ENCODE measurements at regions not wholly inside any gene's neighbourhood (a gene's known extent, or its start where the extent isn't known, plus 50 kb on each side); places are given as distances from the start of the nearest gene placed in this dataset.
"Not testable (repeated sequence)": the region's sequence is repeated elsewhere in the genome, so short reads cannot be mapped to it uniquely, and the experiment has no call there.

DNA sequence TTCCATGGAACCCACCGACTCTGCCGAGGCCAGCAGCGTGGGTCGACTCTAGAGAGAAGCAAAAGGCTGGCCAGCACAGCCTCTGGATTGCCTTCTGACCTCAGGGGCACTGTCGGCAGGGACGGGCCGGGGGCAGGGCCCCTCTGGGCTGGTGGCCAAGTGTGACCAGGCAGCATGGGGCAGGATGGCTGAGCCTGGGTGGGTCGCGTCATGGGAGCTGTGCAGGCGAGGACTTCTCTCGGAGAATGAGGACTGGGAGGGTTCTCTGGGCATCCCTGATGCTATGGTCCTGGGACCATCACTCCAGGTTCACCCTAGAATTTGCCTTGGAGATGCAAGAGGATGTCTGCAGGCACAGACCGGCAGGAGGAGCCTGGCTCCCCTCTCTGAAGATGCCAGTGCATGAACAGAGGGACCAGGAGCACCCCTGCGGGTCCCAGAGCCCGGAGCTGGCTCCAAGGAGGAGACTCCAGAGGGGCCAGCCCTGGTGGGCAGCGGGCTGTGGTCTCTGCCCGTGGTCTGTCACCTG is 289.2 kb downstream of the NDUFA10 start:
- H3K4me1 ChIP-seq, result peaks cover 0 to 17% (median 10%) of the 10 kb centered on the region in 10 experiments; a peak in 11 of 20 replicates
- no peak overlapping the region for H3K27ac ChIP-seq
- no peaks in the 10 kb centered on the region for H3K27me3 ChIP-seq
- H3K9ac ChIP-seq, result no peak overlapping the region
- H4K20me1 ChIP-seq, result no peaks in the 10 kb centered on the region
- H3K4me2 ChIP-seq, result peak overlapping the region in 3 of 11 experiments; percentile 26 to 31 (median 29); a peak in 6 of 22 replicates
- no peak for TF ChIP-seq Cebpa-rat (IDR thresholded peaks at IDR 0.05)
- no peaks in the 10 kb centered on the region; a peak in 2 of 22 replicates for H3K36me3 ChIP-seq
- peaks cover 8 to 25% (median 12%) of the 10 kb centered on the region in 11 experiments; a peak in 20 of 22 replicates for H3K9me3 ChIP-seq (replicated peaks in 1 of 11)
- H3K4me3 ChIP-seq, result no peak overlapping the region

DNA sequence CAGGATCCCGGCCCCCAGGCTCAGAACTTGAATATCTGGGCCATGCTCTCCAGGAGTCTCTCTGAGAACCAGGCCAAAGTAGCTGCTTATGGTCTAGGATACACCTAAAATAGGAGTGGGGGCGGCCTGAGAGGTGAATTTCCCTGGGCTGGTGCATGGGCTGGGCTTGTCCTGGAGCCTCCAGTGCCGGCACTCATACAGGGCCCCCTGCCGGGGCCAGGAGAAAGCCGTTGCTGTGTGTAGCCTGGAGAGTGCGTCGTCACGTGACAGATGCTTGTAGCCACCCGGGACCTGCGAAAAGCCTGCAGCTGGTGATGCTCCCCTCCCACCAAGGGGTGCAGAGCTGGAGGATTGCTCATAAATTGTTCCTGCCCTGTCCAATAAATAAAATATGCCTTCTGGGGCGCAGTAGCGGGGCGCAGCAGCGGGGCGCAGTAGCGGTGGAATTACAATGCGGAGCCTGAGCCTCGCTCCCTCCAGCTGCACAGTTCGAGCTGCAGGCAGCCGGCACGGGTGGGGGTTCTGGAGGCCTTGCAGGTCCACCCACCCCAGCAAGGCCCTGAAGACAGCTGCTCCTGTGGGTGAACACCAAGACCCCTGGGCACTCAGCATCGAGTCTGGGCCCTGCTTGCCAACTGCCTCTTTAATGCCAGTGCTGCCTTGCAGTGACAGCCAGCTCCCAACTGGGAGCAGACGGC is 289.9 kb downstream of the NDUFA10 start:
- no peak overlapping the region for H3K9ac ChIP-seq

DNA sequence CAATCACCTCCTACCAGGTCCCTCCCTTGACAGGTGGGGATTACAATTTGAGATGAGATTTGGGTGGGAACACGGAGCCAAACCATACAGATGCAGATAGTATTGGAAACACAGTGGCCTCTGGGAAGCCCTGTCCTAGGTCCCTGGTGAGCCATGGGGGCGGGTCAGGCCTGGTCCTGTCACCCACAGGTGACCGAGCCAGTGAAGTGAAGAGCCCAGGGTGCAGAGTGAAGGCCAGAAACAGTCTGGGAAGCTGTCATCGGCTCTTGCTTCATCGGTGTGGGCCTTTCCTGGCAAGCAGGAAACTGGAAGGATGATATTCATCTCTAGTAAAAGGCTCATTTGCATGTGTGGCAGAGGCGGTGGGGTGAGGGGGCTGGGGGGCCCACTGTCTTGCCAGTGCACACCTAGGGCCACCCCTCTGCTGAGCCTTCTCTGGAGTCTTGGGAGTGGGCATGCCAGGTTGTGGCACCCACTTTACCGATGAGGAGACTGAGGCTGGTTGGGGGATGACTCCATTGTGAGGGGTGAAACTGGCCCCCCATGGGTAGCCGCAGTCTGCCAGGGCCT is 290.6 kb downstream of the NDUFA10 start:
- no peaks in the 10 kb centered on the region; a peak in 2 of 22 replicates for H3K36me3 ChIP-seq
- no peak for TF ChIP-seq Cebpa-rat (IDR thresholded peaks at IDR 0.05)
- H3K4me2 ChIP-seq, result peak overlapping the region in 4 of 11 experiments; percentile 23 to 31 (median 28); a peak in 7 of 22 replicates
- peaks cover 8 to 25% (median 12%) of the 10 kb centered on the region in 11 experiments; a peak in 20 of 22 replicates for H3K9me3 ChIP-seq (replicated peaks in 1 of 11)
- H3K4me3 ChIP-seq, result no peak overlapping the region
- H3K9ac ChIP-seq, result no peak overlapping the region
- no peaks in the 10 kb centered on the region for H4K20me1 ChIP-seq
- no peaks in the 10 kb centered on the region for H3K27me3 ChIP-seq
- no peak overlapping the region for H3K27ac ChIP-seq
- peaks cover 0 to 17% (median 10%) of the 10 kb centered on the region in 10 experiments; a peak in 11 of 20 replicates for H3K4me1 ChIP-seq

More for the DNA sequence above, 289.9 kb downstream of the NDUFA10 start:
- no peak for TF ChIP-seq Cebpa-rat (IDR thresholded peaks at IDR 0.05)
- Histone ChIP-seq H4K20me1 (no peaks in the 10 kb centered on the region), H3K4me1 (peaks cover 0 to 17% (median 10%) of the 10 kb centered on the region in 10 experiments; a peak in 11 of 20 replicates), H3K4me2 (peak overlapping the region in 6 of 11 experiments; percentile 12 to 31 (median 25); a peak in 8 of 22 replicates), H3K9me3 (replicated peaks in 1 of 11) (peaks cover 8 to 25% (median 12%) of the 10 kb centered on the region in 11 experiments; a peak in 20 of 22 replicates), H3K4me3 (no peak overlapping the region), H3K27ac (no peak overlapping the region), H3K27me3 (no peaks in the 10 kb centered on the region), H3K36me3 (no peaks in the 10 kb centered on the region; a peak in 2 of 22 replicates)

DNA sequence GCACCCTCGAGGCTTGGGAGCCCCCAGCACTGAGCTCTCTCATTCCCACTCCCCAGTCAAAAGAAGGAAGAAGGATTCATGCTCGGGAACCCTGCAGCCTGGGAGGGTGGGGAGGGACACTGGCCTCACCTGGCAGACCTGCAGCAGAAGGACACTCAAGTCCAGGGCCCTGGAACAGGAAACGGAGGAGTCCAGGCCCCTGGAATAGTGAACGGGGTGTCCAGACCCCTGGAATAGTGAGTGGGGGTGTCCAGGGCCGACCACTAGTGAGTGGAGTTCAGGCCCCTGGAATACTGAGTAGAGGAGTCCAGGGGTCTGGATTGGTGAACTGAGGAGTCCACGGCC is 292.5 kb downstream of the NDUFA10 start:
- Histone ChIP-seq H3K4me1 (peaks cover 0 to 17% (median 10%) of the 10 kb centered on the region in 10 experiments; a peak in 11 of 20 replicates), H3K9me3 (replicated peaks in 1 of 11) (peaks cover 8 to 25% (median 12%) of the 10 kb centered on the region in 11 experiments; a peak in 20 of 22 replicates), H3K4me3 (no peak overlapping the region), H4K20me1 (no peaks in the 10 kb centered on the region), H3K27ac (no peak overlapping the region), H3K36me3 (no peaks in the 10 kb centered on the region; a peak in 2 of 22 replicates), H3K4me2 (no peak overlapping the region), H3K9ac (no peak overlapping the region), H3K27me3 (no peaks in the 10 kb centered on the region)
- TF ChIP-seq Cebpa-rat (IDR thresholded peaks at IDR 0.05), result no peak

DNA sequence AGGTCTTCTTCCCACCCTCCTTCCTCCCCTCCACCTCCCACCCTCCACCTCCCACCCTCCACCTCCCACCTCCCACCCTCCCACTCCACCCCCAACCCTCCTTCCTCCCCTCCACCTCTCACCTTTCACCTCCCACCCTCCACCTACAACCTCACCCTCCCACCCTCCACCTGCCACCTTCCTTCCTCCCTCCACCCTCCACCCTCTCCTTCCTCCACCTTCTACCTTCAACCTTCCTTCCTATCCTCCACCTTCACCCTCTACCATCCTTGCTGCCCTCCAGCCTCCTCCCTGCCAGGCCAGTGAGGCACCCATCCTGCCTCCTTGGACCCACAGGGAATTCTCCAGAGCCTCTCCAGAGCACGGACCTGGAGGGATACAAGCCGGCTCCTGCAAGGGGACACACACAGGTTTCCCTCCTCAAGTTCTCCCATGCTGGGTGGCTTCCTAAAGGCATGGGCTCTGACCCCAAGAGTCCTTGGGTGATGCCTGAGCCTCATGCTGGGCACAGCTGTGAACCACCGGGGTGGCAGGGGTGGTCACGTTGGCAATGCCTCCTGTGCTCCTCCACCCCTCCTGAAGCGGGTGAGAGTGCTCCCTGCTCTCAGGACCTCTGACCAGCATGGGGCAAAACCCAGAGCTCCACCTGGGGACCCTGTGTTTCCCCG is 293.0 kb downstream of the NDUFA10 start:
- Histone ChIP-seq H3K9me3 (replicated peaks in 1 of 11) (peaks cover 8 to 25% (median 12%) of the 10 kb centered on the region in 11 experiments; a peak in 20 of 22 replicates), H3K4me2 (no peak overlapping the region), H3K4me3 (no peak overlapping the region), H3K4me1 (peaks cover 0 to 17% (median 10%) of the 10 kb centered on the region in 10 experiments; a peak in 11 of 20 replicates), H3K36me3 (no peaks in the 10 kb centered on the region; a peak in 2 of 22 replicates), H4K20me1 (no peaks in the 10 kb centered on the region), H3K27me3 (no peaks in the 10 kb centered on the region), H3K9ac (no peak overlapping the region), H3K27ac (no peak overlapping the region)
- TF ChIP-seq Cebpa-rat (IDR thresholded peaks at IDR 0.05), result no peak

DNA sequence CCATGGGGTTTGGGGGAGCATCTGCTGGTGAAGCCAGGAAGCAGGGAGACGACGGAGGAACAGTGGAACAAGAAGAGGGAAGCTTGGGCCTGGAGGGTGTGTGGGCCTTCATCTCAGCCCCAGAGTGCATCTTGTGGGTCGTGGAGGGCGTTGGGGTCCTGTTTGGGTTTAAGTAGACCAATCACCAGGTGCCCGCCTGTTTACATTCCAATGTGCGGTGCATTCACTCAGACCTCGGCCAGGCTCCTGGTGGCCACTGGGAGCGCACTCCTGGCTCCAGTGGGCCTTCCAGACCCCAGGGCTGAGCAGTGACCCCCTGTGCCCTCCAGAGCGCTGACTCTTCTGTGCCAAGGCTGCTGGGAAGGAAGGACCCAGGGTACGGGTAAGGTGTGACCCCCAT is 293.7 kb downstream of the NDUFA10 start:
- Histone ChIP-seq H3K9ac (no peak overlapping the region), H3K27me3 (no peaks in the 10 kb centered on the region), H3K36me3 (no peaks in the 10 kb centered on the region; a peak in 2 of 22 replicates), H3K4me3 (no peak overlapping the region), H3K27ac (no peak overlapping the region), H3K4me1 (peaks cover 0 to 16% (median 10%) of the 10 kb centered on the region in 10 experiments; a peak in 11 of 20 replicates), H3K4me2 (no peak overlapping the region), H3K9me3 (replicated peaks in 1 of 11) (peaks cover 8 to 25% (median 12%) of the 10 kb centered on the region in 11 experiments; a peak in 20 of 22 replicates), H4K20me1 (no peaks in the 10 kb centered on the region)
- TF ChIP-seq Cebpa-rat (IDR thresholded peaks at IDR 0.05), result no peak

DNA sequence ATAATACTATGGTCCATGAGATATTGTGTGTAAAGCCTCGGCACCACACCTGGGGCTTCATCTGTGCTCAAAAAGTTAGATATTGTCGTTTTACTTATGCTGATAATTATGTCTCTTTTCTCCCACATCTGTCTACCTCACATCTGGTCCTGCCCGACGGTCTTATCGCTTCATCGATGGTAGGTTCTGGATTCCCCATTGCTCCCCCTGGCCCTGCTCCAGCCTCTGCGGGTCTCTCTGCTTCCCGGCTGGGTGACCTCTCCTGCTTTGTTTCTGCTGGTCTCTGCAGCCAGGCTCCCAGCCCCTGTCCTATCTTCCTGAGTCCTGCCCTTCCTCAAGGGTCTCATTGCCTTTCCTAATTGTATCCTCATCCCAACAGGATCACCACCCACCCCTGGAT is 294.2 kb downstream of the NDUFA10 start:
- Histone ChIP-seq H3K27ac (no peak overlapping the region), H3K27me3 (no peaks in the 10 kb centered on the region), H3K4me2 (no peak overlapping the region), H3K4me3 (no peak overlapping the region), H4K20me1 (no peaks in the 10 kb centered on the region), H3K9me3 (replicated peaks in 1 of 11) (peaks cover 8 to 25% (median 12%) of the 10 kb centered on the region in 11 experiments; a peak in 20 of 22 replicates), H3K4me1 (peaks cover 0 to 13% (median 10%) of the 10 kb centered on the region in 10 experiments; a peak in 11 of 20 replicates), H3K9ac (no peak overlapping the region), H3K36me3 (no peaks in the 10 kb centered on the region; a peak in 2 of 22 replicates)
- no peak for TF ChIP-seq Cebpa-rat (IDR thresholded peaks at IDR 0.05)

DNA sequence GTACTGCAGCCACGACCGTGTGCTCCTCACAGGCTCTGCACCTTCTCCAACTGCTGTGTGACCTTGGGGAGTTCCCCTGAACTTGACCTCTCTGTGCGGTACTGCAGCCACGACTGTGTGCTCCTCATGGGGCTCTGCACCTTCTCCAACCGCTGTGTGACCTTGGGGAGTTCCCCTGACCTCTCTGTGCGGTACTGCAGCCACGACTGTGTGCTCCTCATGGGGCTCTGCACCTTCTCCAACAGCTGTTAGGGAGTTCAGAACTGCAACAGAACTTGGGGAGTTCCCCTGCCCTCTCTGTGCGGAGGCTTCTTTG is 294.6 kb downstream of the NDUFA10 start:
- H3K9me3 ChIP-seq (replicated peaks in 1 of 11), result peaks cover 8 to 25% (median 12%) of the 10 kb centered on the region in 11 experiments; a peak in 20 of 22 replicates
- H3K27ac ChIP-seq, H3K4me3 ChIP-seq, H3K36me3 ChIP-seq, H3K4me1 ChIP-seq, H3K9ac ChIP-seq, H3K27me3 ChIP-seq, H3K4me2 ChIP-seq, H4K20me1 ChIP-seq: not testable (repeated sequence)
